H1 (cell line): ENCODE measurements at regions not wholly inside any gene's neighbourhood (a gene's known extent, or its start where the extent isn't known, plus 50 kb on each side); places are given as distances from the start of the nearest gene placed in this dataset.

ENCODE experiments used
- CBX5 ChIP-seq: fragments of 300-800, 300-1000 bp; sonication (generic); IDR thresholded peaks from 2 replicates; pipeline ENCODE4 v1.7.1; 2016; ENCODE audit warnings: antibody characterized with exemption, low read length, low read depth
- CBX8 ChIP-seq: fragments of 300-800, 300-1000 bp; sonication (generic); IDR thresholded peaks from 2 replicates; pipeline ENCODE4 v1.7.1; 2016; ENCODE audit warnings: low read depth, low read length, borderline replicate concordance
- CTCF ChIP-seq, 3 experiments: IDR thresholded peaks; 1 replicate in 2 of 3; 2 replicates in 1 of 3; pipeline versions ENCODE4 v1.5.1 to v1.6.1; 2011; ENCODE audit warnings: low read length in 3 of 3, mild to moderate bottlenecking in 3 of 3, inconsistent platforms in 2 of 3, low read depth in 1 of 3, moderate library complexity in 1 of 3; ENCODE audit not compliant: insufficient read depth in 1 of 3; ENCODE audit errors: control extremely low read depth in 1 of 3
- EP300 ChIP-seq, 2 experiments: IDR thresholded peaks; 1 replicate in 1 of 2; 2 replicates in 1 of 2; pipeline ENCODE4 v1.6.1; 2011 to 2012; ENCODE audit warnings: low read depth in 2 of 2, low read length in 2 of 2, mild to moderate bottlenecking in 2 of 2, borderline replicate concordance in 1 of 2, inconsistent platforms in 1 of 2, moderate library complexity in 1 of 2
- POLR2A ChIP-seq, 2 experiments: IDR thresholded peaks; 1 replicate in 1 of 2; 2 replicates in 1 of 2; pipeline ENCODE4 v1.6.1; 2011; ENCODE audit warnings: low read depth in 2 of 2, low read length in 2 of 2, mild to moderate bottlenecking in 2 of 2; ENCODE audit errors: control extremely low read depth in 1 of 2
- POLR2AphosphoS5 ChIP-seq: IDR thresholded peaks from 2 replicates; pipeline ENCODE4 v1.6.1; 2011; ENCODE audit warnings: low read depth, low read length
- SP2 ChIP-seq: IDR thresholded peaks from 2 replicates; pipeline ENCODE4 v1.6.1; 2012; ENCODE audit warnings: mild to moderate bottlenecking, low read length, inconsistent platforms
- TEAD4 ChIP-seq: IDR thresholded peaks from 2 replicates; pipeline ENCODE4 v1.6.1; 2012; ENCODE audit warnings: low read depth, low read length, inconsistent platforms, mixed read lengths

GRCh38 chr4:101458473-101458872, 111.1 kb upstream of the PPP3CA start:
- no peak for TF ChIP-seq CBX8
- no peak for TF ChIP-seq CTCF (IDR thresholded peaks at IDR 0.05; ENCODE audit: control extremely low read depth in 1 of 3, insufficient read depth in 1 of 3, low read depth in 1 of 3, low read length in 3 of 3)
- no peak for TF ChIP-seq CBX5
- no peak for TF ChIP-seq POLR2A (IDR thresholded peaks at IDR 0.05; ENCODE audit: control extremely low read depth in 1 of 2, low read depth in 2 of 2, low read length in 2 of 2)
- no peak for TF ChIP-seq EP300 (IDR thresholded peaks at IDR 0.05; ENCODE audit: borderline replicate concordance in 1 of 2, low read depth in 2 of 2, low read length in 2 of 2)
- TF ChIP-seq TEAD4, result no peak
- no peak for TF ChIP-seq SP2
- no peak for TF ChIP-seq POLR2AphosphoS5
